ENCODE measurements at regions not wholly inside any gene's neighbourhood (a gene's known extent, or its start where the extent isn't known, plus 50 kb on each side); places are given as distances from the start of the nearest gene placed in this dataset.

DNA sequence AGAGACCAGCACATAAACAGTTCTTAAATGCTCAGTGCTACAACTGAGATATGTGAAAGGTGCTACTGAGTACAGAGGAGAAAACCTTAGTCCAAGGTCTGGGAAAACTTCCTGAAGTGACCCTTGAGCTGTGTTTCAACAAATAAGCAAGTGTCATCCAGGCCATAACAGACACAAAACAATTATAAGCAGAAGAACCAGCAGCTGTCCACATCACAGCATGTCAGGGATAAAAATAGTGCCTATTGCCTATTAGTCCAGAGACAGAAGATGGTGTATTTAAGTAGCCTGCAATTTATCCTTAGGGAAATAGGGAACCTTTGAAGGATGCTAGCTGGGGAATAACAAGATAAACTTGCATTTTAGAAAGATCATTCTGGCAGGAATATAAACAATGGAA, 237.8 kb downstream of the SPTSSA start:
- CTCF ChIA-PET: no interaction called here
- no peaks in the 10 kb centered on the region for H3K4me1 ChIP-seq (ENCODE audit: control insufficient read depth in 2 of 2, insufficient read depth in 2 of 2, low read length in 2 of 2)
- no peak overlapping the region for H2AFZ ChIP-seq (ENCODE audit: insufficient read depth, low read depth, low read length, poor library complexity, severe bottlenecking)
- POLR2A ChIA-PET: no interaction called here
- Mint-ChIP-seq H3K27me3 (peaks cover 8% of the 10 kb centered on the region), H3K27ac (no peak overlapping the region), H3K9me3 (ENCODE audit: insufficient read depth) (no peaks in the 10 kb centered on the region), H3K4me1 (no peaks in the 10 kb centered on the region), H3K4me3 (no peak overlapping the region)
- H3K4me3 ChIP-seq (ENCODE audit: control extremely low read depth in 1 of 5, extremely low read depth in 1 of 5, insufficient read depth in 1 of 5, low read depth in 2 of 5, low read length in 4 of 5): no peak overlapping the region
- no peak for TF ChIP-seq EZH2 (IDR thresholded peaks at IDR 0.05; ENCODE audit: borderline replicate concordance, insufficient read depth, low read depth, low read length, poor library complexity, severe bottlenecking)
- TF ChIP-seq, protein P1, sequence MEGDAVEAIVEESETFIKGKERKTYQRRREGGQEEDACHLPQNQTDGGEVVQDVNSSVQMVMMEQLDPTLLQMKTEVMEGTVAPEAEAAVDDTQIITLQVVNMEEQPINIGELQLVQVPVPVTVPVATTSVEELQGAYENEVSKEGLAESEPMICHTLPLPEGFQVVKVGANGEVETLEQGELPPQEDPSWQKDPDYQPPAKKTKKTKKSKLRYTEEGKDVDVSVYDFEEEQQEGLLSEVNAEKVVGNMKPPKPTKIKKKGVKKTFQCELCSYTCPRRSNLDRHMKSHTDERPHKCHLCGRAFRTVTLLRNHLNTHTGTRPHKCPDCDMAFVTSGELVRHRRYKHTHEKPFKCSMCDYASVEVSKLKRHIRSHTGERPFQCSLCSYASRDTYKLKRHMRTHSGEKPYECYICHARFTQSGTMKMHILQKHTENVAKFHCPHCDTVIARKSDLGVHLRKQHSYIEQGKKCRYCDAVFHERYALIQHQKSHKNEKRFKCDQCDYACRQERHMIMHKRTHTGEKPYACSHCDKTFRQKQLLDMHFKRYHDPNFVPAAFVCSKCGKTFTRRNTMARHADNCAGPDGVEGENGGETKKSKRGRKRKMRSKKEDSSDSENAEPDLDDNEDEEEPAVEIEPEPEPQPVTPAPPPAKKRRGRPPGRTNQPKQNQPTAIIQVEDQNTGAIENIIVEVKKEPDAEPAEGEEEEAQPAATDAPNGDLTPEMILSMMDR (IDR thresholded peaks at IDR 0.05): no peak
- H4K20me1 ChIP-seq (ENCODE audit: control insufficient read depth, insufficient read depth, low read length, poor library complexity, severe bottlenecking): no peaks in the 10 kb centered on the region
- ATAC-seq (ENCODE audit: low read depth) (no peak), DNase-seq (no peak)
- H3K9ac ChIP-seq (ENCODE audit: low read length): no peak overlapping the region
- no peaks in the 10 kb centered on the region for H3K79me2 ChIP-seq (ENCODE audit: control insufficient read depth, insufficient read depth, low read length)
- H3K27ac ChIP-seq (ENCODE audit: low read length in 2 of 2): no peak overlapping the region
- H3K27me3 ChIP-seq (replicated peaks in 1 of 4; ENCODE audit: control extremely low read depth in 1 of 4, control insufficient read depth in 3 of 4, insufficient read depth in 4 of 4, low read length in 3 of 4): peaks cover 0 to 4% (median 2%) of the 10 kb centered on the region in 4 experiments
- intact Hi-C loops (cut with micrococcal nuclease): no loop called here
- no peaks in the 10 kb centered on the region for H3K36me3 ChIP-seq (replicated peaks in 1 of 2; ENCODE audit: control extremely low read depth in 1 of 2, control insufficient read depth in 1 of 2, extremely low read depth in 1 of 2, insufficient read depth in 2 of 2, low read length in 1 of 2)
- H3K4me2 ChIP-seq (replicated peaks; ENCODE audit: low read depth, low read length, poor library complexity, severe bottlenecking): no peak overlapping the region
- no peaks in the 10 kb centered on the region for H3K9me3 ChIP-seq (ENCODE audit: control extremely low read depth in 1 of 3, control insufficient read depth in 2 of 3, insufficient read depth in 1 of 3, low read length in 2 of 3)

- Histone ChIP-seq H3K36me3 (replicated peaks in 1 of 2; ENCODE audit: control extremely low read depth in 1 of 2, control insufficient read depth in 1 of 2, extremely low read depth in 1 of 2, insufficient read depth in 2 of 2, low read length in 1 of 2) (no peaks in the 10 kb centered on the region), H4K20me1 (ENCODE audit: control insufficient read depth, insufficient read depth, low read length, poor library complexity, severe bottlenecking) (no peaks in the 10 kb centered on the region), H3K9me3 (ENCODE audit: control extremely low read depth in 1 of 3, control insufficient read depth in 2 of 3, insufficient read depth in 1 of 3, low read length in 2 of 3) (no peaks in the 10 kb centered on the region), H3K27ac (ENCODE audit: low read length in 2 of 2) (no peak overlapping the region), H3K79me2 (ENCODE audit: control insufficient read depth, insufficient read depth, low read length) (no peaks in the 10 kb centered on the region), H3K27me3 (replicated peaks in 1 of 4; ENCODE audit: control extremely low read depth in 1 of 4, control insufficient read depth in 3 of 4, insufficient read depth in 4 of 4, low read length in 3 of 4) (peaks cover 0 to 4% (median 2%) of the 10 kb centered on the region in 4 experiments), H2AFZ (ENCODE audit: insufficient read depth, low read depth, low read length, poor library complexity, severe bottlenecking) (no peak overlapping the region), H3K4me1 (ENCODE audit: control insufficient read depth in 2 of 2, insufficient read depth in 2 of 2, low read length in 2 of 2) (no peaks in the 10 kb centered on the region), H3K4me2 (replicated peaks; ENCODE audit: low read depth, low read length, poor library complexity, severe bottlenecking) (no peak overlapping the region), H3K4me3 (ENCODE audit: control extremely low read depth in 1 of 5, extremely low read depth in 1 of 5, insufficient read depth in 1 of 5, low read depth in 2 of 5, low read length in 4 of 5) (no peak overlapping the region), H3K9ac (ENCODE audit: low read length) (no peak overlapping the region)
- ChIA-PET CTCF (no interaction called here), POLR2A (no interaction called here)
- Mint-ChIP-seq H3K27ac (no peak overlapping the region), H3K4me1 (no peaks in the 10 kb centered on the region), H3K27me3 (peaks cover 8% of the 10 kb centered on the region), H3K9me3 (ENCODE audit: insufficient read depth) (no peaks in the 10 kb centered on the region), H3K4me3 (no peak overlapping the region)
- TF ChIP-seq, protein P1 (IDR thresholded peaks at IDR 0.05): no peak
- no peak for TF ChIP-seq EZH2 (IDR thresholded peaks at IDR 0.05; ENCODE audit: borderline replicate concordance, insufficient read depth, low read depth, low read length, poor library complexity, severe bottlenecking)
- ATAC-seq (ENCODE audit: low read depth) (no peak), DNase-seq (no peak)
- intact Hi-C loops (cut with micrococcal nuclease): no loop called here
- 91% methylated on average over 1 of the region's 3 CpGs for WGBS (ENCODE audit: insufficient coverage)
Measured at GRCh38 chr14:34223373-34224148, 238.5 kb downstream of the SPTSSA start.
